MM.1S (cell line): ENCODE measurements at regions not wholly inside any gene's neighbourhood (a gene's known extent, or its start where the extent isn't known, plus 50 kb on each side); places are given as distances from the start of the nearest gene placed in this dataset.
"Not testable (repeated sequence)": the region's sequence is repeated elsewhere in the genome, so short reads cannot be mapped to it uniquely, and the experiment has no call there.

Experiments used
- DNase-seq: peaks from one replicate; pipeline ENCODE4 v3.0.0-alpha.2; 2015
- H2AFZ ChIP-seq: fragments of 300-600 bp; sonication (generic); 2 replicates; pipeline ENCODE4 v1.6.0; 2016; ENCODE audit warnings: antibody characterized with exemption, low read length
- H3F3A ChIP-seq: fragments of 300-600 bp; sonication (generic); 2 replicates; pipeline ENCODE4 v1.6.1; 2016; ENCODE audit warnings: mild to moderate bottlenecking, antibody characterized with exemption, low read length, moderate library complexity, mixed read lengths; ENCODE audit not compliant: insufficient read depth
- H3K27ac ChIP-seq: fragments of 300-600 bp; sonication (generic); 2 replicates; pipeline ENCODE4 v1.5.1; 2016; ENCODE audit warnings: mild to moderate bottlenecking, low read length
- H3K27me3 ChIP-seq: fragments of 300-600 bp; sonication (generic); replicated peaks from 2 replicates; pipeline ENCODE4 v1.6.0; 2016; ENCODE audit warnings: low read length; ENCODE audit not compliant: insufficient read depth
- H3K36me3 ChIP-seq: fragments of 300-600 bp; sonication (generic); replicated peaks from 2 replicates; pipeline ENCODE4 v1.6.1; 2016; ENCODE audit warnings: mild to moderate bottlenecking, low read length, mixed read lengths; ENCODE audit not compliant: insufficient read depth
- H3K4me1 ChIP-seq: fragments of 300-600 bp; sonication (generic); 2 replicates; pipeline ENCODE4 v1.6.1; 2016; ENCODE audit warnings: low read length, mixed read lengths
- H3K4me2 ChIP-seq: fragments of 300-600 bp; sonication (generic); 2 replicates; pipeline ENCODE4 v1.6.0; 2016; ENCODE audit warnings: low read depth, low read length
- H3K4me3 ChIP-seq: fragments of 300-600 bp; sonication (generic); 2 replicates; pipeline ENCODE4 v1.5.1; 2016; ENCODE audit warnings: low read length, mixed read lengths
- H3K79me2 ChIP-seq: fragments of 300-600 bp; sonication (generic); 2 replicates; pipeline ENCODE4 v1.6.1; 2016; ENCODE audit warnings: mixed run types, low read length, mixed read lengths
- H3K9ac ChIP-seq: fragments of 300-600 bp; sonication (generic); 2 replicates; pipeline ENCODE4 v1.6.1; 2016; ENCODE audit warnings: low read length, mixed read lengths
- H3K9me2 ChIP-seq: fragments of 300-600 bp; sonication (generic); replicated peaks from 2 replicates; pipeline ENCODE4 v1.6.1; 2016; ENCODE audit warnings: mild to moderate bottlenecking, low read length, mixed read lengths; ENCODE audit not compliant: insufficient read depth
- H3K9me3 ChIP-seq: fragments of 300-600 bp; sonication (generic); replicated peaks from 2 replicates; pipeline ENCODE4 v1.6.1; 2016; ENCODE audit warnings: mild to moderate bottlenecking, low read length, mixed read lengths; ENCODE audit not compliant: insufficient read depth
- H4K20me1 ChIP-seq: fragments of 300-600 bp; sonication (generic); 2 replicates; pipeline ENCODE4 v1.6.1; 2016; ENCODE audit warnings: mild to moderate bottlenecking, low read length, moderate library complexity, mixed read lengths; ENCODE audit not compliant: insufficient read depth
- EZH2 ChIP-seq: fragments of 300-600 bp; sonication (generic); optimal IDR thresholded peaks from 2 replicates; pipeline ENCODE3; 2017; ENCODE audit warnings: low read depth, mild to moderate bottlenecking, antibody characterized with exemption, low read length, mixed read lengths
- EZH2phosphoT487 ChIP-seq: fragments of 300-600 bp; sonication (generic); IDR thresholded peaks from 2 replicates; pipeline ENCODE4 v1.6.1; 2018; ENCODE audit warnings: antibody characterized with exemption, low read length
- TF ChIP-seq, protein P1 (sequence below): fragments of 300-600 bp; sonication (generic); IDR thresholded peaks from 2 replicates; pipeline ENCODE4 v1.5.1; 2016; ENCODE audit warnings: antibody characterized with exemption, low read length, mixed read lengths

- H3K9me2 ChIP-seq: no peaks in the 10 kb centered on the region
- no peaks in the 10 kb centered on the region for H3K9me3 ChIP-seq
- H3K9ac ChIP-seq: no peak overlapping the region
- H3K36me3 ChIP-seq: no peaks in the 10 kb centered on the region
- no peaks in the 10 kb centered on the region for H3F3A ChIP-seq
- H3K79me2 ChIP-seq: no peaks in the 10 kb centered on the region
- H3K4me3 ChIP-seq: no peak overlapping the region
- H3K4me2 ChIP-seq: no peak overlapping the region
- no peak overlapping the region for H3K27ac ChIP-seq
- H2AFZ ChIP-seq: no peak overlapping the region
- TF ChIP-seq EZH2 (no peak), EZH2phosphoT487 (no peak)
- TF ChIP-seq, protein P1, sequence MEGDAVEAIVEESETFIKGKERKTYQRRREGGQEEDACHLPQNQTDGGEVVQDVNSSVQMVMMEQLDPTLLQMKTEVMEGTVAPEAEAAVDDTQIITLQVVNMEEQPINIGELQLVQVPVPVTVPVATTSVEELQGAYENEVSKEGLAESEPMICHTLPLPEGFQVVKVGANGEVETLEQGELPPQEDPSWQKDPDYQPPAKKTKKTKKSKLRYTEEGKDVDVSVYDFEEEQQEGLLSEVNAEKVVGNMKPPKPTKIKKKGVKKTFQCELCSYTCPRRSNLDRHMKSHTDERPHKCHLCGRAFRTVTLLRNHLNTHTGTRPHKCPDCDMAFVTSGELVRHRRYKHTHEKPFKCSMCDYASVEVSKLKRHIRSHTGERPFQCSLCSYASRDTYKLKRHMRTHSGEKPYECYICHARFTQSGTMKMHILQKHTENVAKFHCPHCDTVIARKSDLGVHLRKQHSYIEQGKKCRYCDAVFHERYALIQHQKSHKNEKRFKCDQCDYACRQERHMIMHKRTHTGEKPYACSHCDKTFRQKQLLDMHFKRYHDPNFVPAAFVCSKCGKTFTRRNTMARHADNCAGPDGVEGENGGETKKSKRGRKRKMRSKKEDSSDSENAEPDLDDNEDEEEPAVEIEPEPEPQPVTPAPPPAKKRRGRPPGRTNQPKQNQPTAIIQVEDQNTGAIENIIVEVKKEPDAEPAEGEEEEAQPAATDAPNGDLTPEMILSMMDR: no peak
- H3K4me1 ChIP-seq: no peaks in the 10 kb centered on the region
- no peak for DNase-seq
- H4K20me1 ChIP-seq: no peaks in the 10 kb centered on the region
- H3K27me3 ChIP-seq: no peaks in the 10 kb centered on the region
Observed at GRCh38 chr17:70947636-70948565, 778.6 kb downstream of the KCNJ2 start.

DNA sequence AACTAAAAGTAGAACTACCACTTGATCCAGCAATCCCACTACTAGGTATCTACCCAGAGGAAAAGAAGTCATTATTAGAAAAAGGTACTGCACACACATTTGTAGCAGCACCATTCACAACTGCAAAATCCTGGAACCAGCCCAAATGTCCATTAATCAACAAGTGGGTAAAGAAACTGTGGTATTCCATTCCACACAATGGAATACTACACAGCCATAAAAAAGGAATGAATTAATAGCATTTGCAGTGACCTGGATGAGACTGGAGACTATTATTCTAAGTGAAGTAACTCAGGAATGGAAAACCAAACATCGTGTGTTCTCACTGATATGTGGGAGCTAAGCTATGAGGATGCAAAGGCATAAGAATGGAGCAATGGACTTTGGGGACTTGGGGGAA is 783.8 kb downstream of the KCNJ2 start:
- not testable (repeated sequence) for H3K27me3 ChIP-seq, H2AFZ ChIP-seq, H3K79me2 ChIP-seq, DNase-seq, H3K4me1 ChIP-seq, H4K20me1 ChIP-seq, H3K36me3 ChIP-seq, H3K27ac ChIP-seq, H3K4me2 ChIP-seq, H3F3A ChIP-seq, H3K9ac ChIP-seq, H3K4me3 ChIP-seq, H3K9me2 ChIP-seq, H3K9me3 ChIP-seq

DNA sequence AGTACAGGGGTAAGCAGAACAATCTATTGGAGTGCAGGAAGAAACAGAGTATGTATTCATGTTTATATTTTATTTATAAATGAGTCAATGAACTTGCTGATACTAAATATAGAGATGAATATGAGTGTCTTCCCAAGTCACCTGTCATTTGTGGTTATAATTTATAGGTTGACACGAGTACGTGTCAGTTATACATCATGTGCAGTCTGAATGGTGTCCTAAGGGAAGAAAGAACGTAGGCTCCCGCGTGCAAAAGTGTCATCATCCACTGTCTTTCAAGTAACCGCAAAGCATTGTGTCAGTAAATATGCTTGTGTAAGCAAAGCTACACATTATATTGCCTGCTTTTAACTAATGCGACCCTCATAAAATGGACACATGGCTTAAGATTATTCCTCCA is 786.1 kb downstream of the KCNJ2 start:
- H3K27ac ChIP-seq: no peak overlapping the region
- H3K36me3 ChIP-seq: no peaks in the 10 kb centered on the region
- H3K9me2 ChIP-seq: no peaks in the 10 kb centered on the region
- H2AFZ ChIP-seq: no peak overlapping the region
- no peak for TF ChIP-seq EZH2
- no peak for TF ChIP-seq EZH2phosphoT487
- TF ChIP-seq, protein P1: no peak
- no peaks in the 10 kb centered on the region for H3K4me1 ChIP-seq
- no peaks in the 10 kb centered on the region for H4K20me1 ChIP-seq
- H3K9me3 ChIP-seq: no peaks in the 10 kb centered on the region
- H3K4me3 ChIP-seq: no peak overlapping the region
- H3K4me2 ChIP-seq: no peak overlapping the region
- no peaks in the 10 kb centered on the region for H3F3A ChIP-seq
- H3K27me3 ChIP-seq: no peaks in the 10 kb centered on the region
- DNase-seq: no peak
- H3K79me2 ChIP-seq: no peaks in the 10 kb centered on the region
- no peak overlapping the region for H3K9ac ChIP-seq

DNA sequence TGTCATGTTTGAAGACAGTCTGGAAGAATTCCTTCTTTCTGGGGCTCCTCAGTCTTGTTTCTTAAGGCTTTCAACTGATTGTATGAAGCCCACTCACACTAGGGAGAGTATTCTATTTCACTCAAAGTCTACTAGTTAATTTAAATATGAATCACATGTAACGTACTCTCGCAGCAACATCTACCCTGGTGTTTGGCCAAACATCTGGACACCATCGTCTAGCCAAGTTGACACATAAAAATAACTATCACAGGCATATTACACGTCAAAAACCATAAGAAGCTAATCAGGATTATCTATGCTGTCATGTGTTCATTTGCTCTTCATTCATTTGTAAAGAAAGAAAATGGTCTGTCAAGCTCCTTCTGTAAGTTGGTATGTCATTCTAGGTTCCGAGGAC is 787.4 kb downstream of the KCNJ2 start:
- H3K36me3 ChIP-seq: no peaks in the 10 kb centered on the region
- no peaks in the 10 kb centered on the region for H3K27me3 ChIP-seq
- H3K9me3 ChIP-seq: no peaks in the 10 kb centered on the region
- H3K27ac ChIP-seq: no peak overlapping the region
- no peaks in the 10 kb centered on the region for H3K79me2 ChIP-seq
- no peak overlapping the region for H3K4me2 ChIP-seq
- no peaks in the 10 kb centered on the region for H3K9me2 ChIP-seq
- TF ChIP-seq, protein P1: no peak
- TF ChIP-seq EZH2phosphoT487 (no peak), EZH2 (no peak)
- no peaks in the 10 kb centered on the region for H3F3A ChIP-seq
- H4K20me1 ChIP-seq: no peaks in the 10 kb centered on the region
- no peaks in the 10 kb centered on the region for H3K4me1 ChIP-seq
- no peak for DNase-seq
- no peak overlapping the region for H3K9ac ChIP-seq
- no peak overlapping the region for H2AFZ ChIP-seq
- H3K4me3 ChIP-seq: no peak overlapping the region
